A673 (cell line): ENCODE measurements at regions not wholly inside any gene's neighbourhood (a gene's known extent, or its start where the extent isn't known, plus 50 kb on each side); places are given as distances from the start of the nearest gene placed in this dataset.

ENCODE experiments used
- EZH2 ChIP-seq: fragments of 200-600 bp; sonication (generic); IDR thresholded peaks from 2 replicates; pipeline ENCODE4 v1.6.1; 2017; ENCODE audit warnings: borderline replicate concordance, low read depth, mild to moderate bottlenecking, mixed read lengths, antibody characterized with exemption, low read length; ENCODE audit not compliant: poor library complexity, severe bottlenecking
- TF ChIP-seq, protein P1 (sequence below): fragments of 300-800, 200-600 bp; sonication (generic); conservative IDR thresholded peaks from 2 replicates; pipeline ENCODE4 v1.5.1; 2017; ENCODE audit warnings: low read depth, mild to moderate bottlenecking, antibody characterized with exemption, low read length, moderate library complexity, mixed read lengths

DNA sequence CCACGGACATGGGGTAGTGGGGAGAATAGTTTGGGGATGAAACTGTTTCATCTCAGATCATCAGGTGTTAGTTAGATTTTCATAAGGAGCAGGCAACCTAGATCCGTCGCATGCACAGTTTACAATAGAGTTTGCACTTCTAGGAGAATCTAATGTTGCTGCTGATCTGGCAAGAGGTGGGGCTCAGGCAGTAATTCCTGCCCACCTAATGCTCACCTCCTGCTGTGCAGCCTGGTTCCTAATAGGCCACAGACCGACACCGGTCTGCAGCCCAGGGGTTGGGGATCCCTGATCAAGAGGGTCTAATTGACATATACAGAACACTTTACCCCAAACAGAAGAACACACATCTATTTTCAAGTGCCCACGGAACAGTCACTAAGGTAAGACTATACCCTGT, 275.1 kb downstream of the PTPRU start:
- TF ChIP-seq, protein P1, sequence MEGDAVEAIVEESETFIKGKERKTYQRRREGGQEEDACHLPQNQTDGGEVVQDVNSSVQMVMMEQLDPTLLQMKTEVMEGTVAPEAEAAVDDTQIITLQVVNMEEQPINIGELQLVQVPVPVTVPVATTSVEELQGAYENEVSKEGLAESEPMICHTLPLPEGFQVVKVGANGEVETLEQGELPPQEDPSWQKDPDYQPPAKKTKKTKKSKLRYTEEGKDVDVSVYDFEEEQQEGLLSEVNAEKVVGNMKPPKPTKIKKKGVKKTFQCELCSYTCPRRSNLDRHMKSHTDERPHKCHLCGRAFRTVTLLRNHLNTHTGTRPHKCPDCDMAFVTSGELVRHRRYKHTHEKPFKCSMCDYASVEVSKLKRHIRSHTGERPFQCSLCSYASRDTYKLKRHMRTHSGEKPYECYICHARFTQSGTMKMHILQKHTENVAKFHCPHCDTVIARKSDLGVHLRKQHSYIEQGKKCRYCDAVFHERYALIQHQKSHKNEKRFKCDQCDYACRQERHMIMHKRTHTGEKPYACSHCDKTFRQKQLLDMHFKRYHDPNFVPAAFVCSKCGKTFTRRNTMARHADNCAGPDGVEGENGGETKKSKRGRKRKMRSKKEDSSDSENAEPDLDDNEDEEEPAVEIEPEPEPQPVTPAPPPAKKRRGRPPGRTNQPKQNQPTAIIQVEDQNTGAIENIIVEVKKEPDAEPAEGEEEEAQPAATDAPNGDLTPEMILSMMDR: no peak
- no peak for TF ChIP-seq EZH2
